ENCODE measurements at regions not wholly inside any gene's neighbourhood (a gene's known extent, or its start where the extent isn't known, plus 50 kb on each side); places are given as distances from the start of the nearest gene placed in this dataset.

DNA sequence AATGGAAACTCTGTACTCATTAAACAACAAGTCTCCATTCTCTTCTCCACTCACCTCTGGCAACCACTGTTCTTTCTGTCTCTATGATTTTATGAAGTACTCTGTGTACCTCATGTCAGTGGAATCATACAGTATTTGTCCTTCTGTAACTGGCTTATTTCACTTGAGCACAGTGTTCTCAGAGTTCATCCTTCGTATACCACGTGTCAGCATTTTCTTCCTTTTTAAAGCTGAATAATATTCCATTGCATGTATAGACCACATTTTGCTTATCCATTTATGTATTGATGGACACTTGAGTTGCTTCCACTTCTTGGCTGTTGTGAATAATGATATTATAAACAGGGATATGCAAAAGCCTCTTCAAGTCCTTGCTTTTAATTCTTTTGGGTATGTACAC, 333.0 kb upstream of the ZNF32 start:
- Histone ChIP-seq H3K27me3 (ENCODE audit: insufficient read depth, low read length, poor library complexity, severe bottlenecking) (no peaks in the 10 kb centered on the region), H3K4me2 (ENCODE audit: low read depth, low read length, poor library complexity, severe bottlenecking) (no peak overlapping the region), H3K4me1 (ENCODE audit: insufficient read depth, low read length, poor library complexity, severe bottlenecking) (no peaks in the 10 kb centered on the region), H3K4me3 (ENCODE audit: low read length, poor library complexity, severe bottlenecking) (no peak overlapping the region), H3K36me3 (ENCODE audit: insufficient read depth, low read length) (no peaks in the 10 kb centered on the region), H4K20me1 (ENCODE audit: insufficient read depth, low read length, poor library complexity, severe bottlenecking) (no peaks in the 10 kb centered on the region), H3K79me2 (ENCODE audit: insufficient read depth, low read length) (no peaks in the 10 kb centered on the region), H2AFZ (ENCODE audit: low read length) (no peak overlapping the region), H3K9me2 (replicated peaks; ENCODE audit: low read depth, low read length) (no peaks in the 10 kb centered on the region), H3K9me3 (ENCODE audit: insufficient read depth, low read depth, low read length) (no peaks in the 10 kb centered on the region), H3F3A (ENCODE audit: low read depth) (no peaks in the 10 kb centered on the region), H3K9ac (ENCODE audit: low read depth, low read length, poor library complexity, severe bottlenecking) (no peak overlapping the region)
- no peak for TF ChIP-seq EZH2phosphoT487 (IDR thresholded peaks at IDR 0.05; ENCODE audit: borderline replicate concordance)
- TF ChIP-seq, protein P1, sequence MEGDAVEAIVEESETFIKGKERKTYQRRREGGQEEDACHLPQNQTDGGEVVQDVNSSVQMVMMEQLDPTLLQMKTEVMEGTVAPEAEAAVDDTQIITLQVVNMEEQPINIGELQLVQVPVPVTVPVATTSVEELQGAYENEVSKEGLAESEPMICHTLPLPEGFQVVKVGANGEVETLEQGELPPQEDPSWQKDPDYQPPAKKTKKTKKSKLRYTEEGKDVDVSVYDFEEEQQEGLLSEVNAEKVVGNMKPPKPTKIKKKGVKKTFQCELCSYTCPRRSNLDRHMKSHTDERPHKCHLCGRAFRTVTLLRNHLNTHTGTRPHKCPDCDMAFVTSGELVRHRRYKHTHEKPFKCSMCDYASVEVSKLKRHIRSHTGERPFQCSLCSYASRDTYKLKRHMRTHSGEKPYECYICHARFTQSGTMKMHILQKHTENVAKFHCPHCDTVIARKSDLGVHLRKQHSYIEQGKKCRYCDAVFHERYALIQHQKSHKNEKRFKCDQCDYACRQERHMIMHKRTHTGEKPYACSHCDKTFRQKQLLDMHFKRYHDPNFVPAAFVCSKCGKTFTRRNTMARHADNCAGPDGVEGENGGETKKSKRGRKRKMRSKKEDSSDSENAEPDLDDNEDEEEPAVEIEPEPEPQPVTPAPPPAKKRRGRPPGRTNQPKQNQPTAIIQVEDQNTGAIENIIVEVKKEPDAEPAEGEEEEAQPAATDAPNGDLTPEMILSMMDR (conservative IDR thresholded peaks at IDR 0.05; ENCODE audit: low read length): no peak

DNA sequence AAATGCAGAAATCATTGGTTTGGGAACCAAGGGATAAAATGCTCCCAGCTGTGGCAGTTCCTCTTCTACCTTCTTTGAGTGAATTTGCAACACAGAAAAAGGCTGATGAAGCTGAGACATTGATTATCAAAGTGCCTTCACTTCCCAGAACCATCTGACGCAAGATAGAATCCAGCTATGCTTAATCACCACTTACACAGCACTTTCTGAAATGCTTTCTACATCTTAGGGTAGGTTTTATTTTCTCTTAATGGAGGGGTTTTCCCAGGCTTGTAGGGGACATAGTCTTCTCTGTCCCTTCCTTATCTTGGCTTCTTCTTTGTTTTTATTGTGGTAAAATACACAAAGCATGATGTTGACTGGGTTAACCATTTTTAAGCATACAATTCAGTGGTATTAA, 332.6 kb upstream of the ZNF32 start:
- no peak overlapping the region for H3K4me3 ChIP-seq (ENCODE audit: low read length, poor library complexity, severe bottlenecking)
- H3K4me1 ChIP-seq (ENCODE audit: insufficient read depth, low read length, poor library complexity, severe bottlenecking): no peaks in the 10 kb centered on the region
- no peaks in the 10 kb centered on the region for H3K36me3 ChIP-seq (ENCODE audit: insufficient read depth, low read length)
- H2AFZ ChIP-seq (ENCODE audit: low read length): no peak overlapping the region
- no peak overlapping the region for H3K4me2 ChIP-seq (ENCODE audit: low read depth, low read length, poor library complexity, severe bottlenecking)
- H3K79me2 ChIP-seq (ENCODE audit: insufficient read depth, low read length): no peaks in the 10 kb centered on the region
- no peaks in the 10 kb centered on the region for H3K27me3 ChIP-seq (ENCODE audit: insufficient read depth, low read length, poor library complexity, severe bottlenecking)
- H3K9me3 ChIP-seq (ENCODE audit: insufficient read depth, low read depth, low read length): no peaks in the 10 kb centered on the region
- no peak overlapping the region for H3K9ac ChIP-seq (ENCODE audit: low read depth, low read length, poor library complexity, severe bottlenecking)
- no peaks in the 10 kb centered on the region for H3K9me2 ChIP-seq (replicated peaks; ENCODE audit: low read depth, low read length)
- H4K20me1 ChIP-seq (ENCODE audit: insufficient read depth, low read length, poor library complexity, severe bottlenecking): no peaks in the 10 kb centered on the region
- H3F3A ChIP-seq (ENCODE audit: low read depth): no peaks in the 10 kb centered on the region
- TF ChIP-seq, protein P1 (conservative IDR thresholded peaks at IDR 0.05; ENCODE audit: low read length): no peak
- no peak for TF ChIP-seq EZH2phosphoT487 (IDR thresholded peaks at IDR 0.05; ENCODE audit: borderline replicate concordance)

DNA sequence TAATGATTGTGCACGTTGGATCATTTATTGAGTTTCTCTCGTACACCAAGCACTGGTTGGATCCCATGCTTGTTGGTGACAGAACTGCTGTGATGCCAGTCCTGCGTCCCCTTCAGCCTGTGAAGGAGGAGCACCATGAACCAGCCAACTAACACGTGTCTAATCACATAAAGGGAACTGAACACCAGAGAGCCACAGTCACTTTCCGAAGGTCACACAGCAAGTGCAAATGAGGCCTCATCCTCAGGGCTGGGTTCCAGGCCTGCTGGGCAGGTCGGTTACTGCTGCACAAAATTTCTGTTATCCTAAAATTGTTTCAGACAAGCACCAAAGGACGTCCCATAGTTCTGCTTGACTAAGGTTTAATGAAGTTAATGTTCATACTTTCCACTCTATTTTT, 332.0 kb upstream of the ZNF32 start:
- no peak overlapping the region for H2AFZ ChIP-seq (ENCODE audit: low read length)
- no peaks in the 10 kb centered on the region for H3K9me2 ChIP-seq (replicated peaks; ENCODE audit: low read depth, low read length)
- H3K4me1 ChIP-seq (ENCODE audit: insufficient read depth, low read length, poor library complexity, severe bottlenecking): no peaks in the 10 kb centered on the region
- no peak for TF ChIP-seq EZH2phosphoT487 (IDR thresholded peaks at IDR 0.05; ENCODE audit: borderline replicate concordance)
- TF ChIP-seq, protein P1 (conservative IDR thresholded peaks at IDR 0.05; ENCODE audit: low read length): no peak
- no peak overlapping the region for H3K4me3 ChIP-seq (ENCODE audit: low read length, poor library complexity, severe bottlenecking)
- H4K20me1 ChIP-seq (ENCODE audit: insufficient read depth, low read length, poor library complexity, severe bottlenecking): no peaks in the 10 kb centered on the region
- no peak overlapping the region for H3K4me2 ChIP-seq (ENCODE audit: low read depth, low read length, poor library complexity, severe bottlenecking)
- H3K9ac ChIP-seq (ENCODE audit: low read depth, low read length, poor library complexity, severe bottlenecking): no peak overlapping the region
- H3K27me3 ChIP-seq (ENCODE audit: insufficient read depth, low read length, poor library complexity, severe bottlenecking): no peaks in the 10 kb centered on the region
- no peaks in the 10 kb centered on the region for H3K36me3 ChIP-seq (ENCODE audit: insufficient read depth, low read length)
- no peaks in the 10 kb centered on the region for H3K9me3 ChIP-seq (ENCODE audit: insufficient read depth, low read depth, low read length)
- H3F3A ChIP-seq (ENCODE audit: low read depth): no peaks in the 10 kb centered on the region
- no peaks in the 10 kb centered on the region for H3K79me2 ChIP-seq (ENCODE audit: insufficient read depth, low read length)
